HEK293T (cell line): ENCODE measurements at regions not wholly inside any gene's neighbourhood (a gene's known extent, or its start where the extent isn't known, plus 50 kb on each side); places are given as distances from the start of the nearest gene placed in this dataset.

Experiments
- BHLHE40 ChIP-seq: fragments of 450-650 bp; IDR thresholded peaks from 2 replicates; pipeline ENCODE4 v1.6.1; 2016; ENCODE audit warnings: mild to moderate bottlenecking, moderate library complexity, borderline replicate concordance
- CTBP1 ChIP-seq: fragments of 450-650 bp; IDR thresholded peaks from 2 replicates; pipeline ENCODE4 v1.6.1; 2016; ENCODE audit warnings: borderline replicate concordance
- FOXA1 ChIP-seq: fragments of 450-650 bp; IDR thresholded peaks from 2 replicates; pipeline ENCODE4 v1.6.1; 2016; ENCODE audit warnings: mild to moderate bottlenecking
- FOXK2 ChIP-seq: fragments of 450-650 bp; IDR thresholded peaks from 2 replicates; pipeline ENCODE4 v1.6.1; 2016; ENCODE audit warnings: mild to moderate bottlenecking
- PKNOX1 ChIP-seq: fragments of 450-650 bp; IDR thresholded peaks from 2 replicates; pipeline ENCODE4 v1.6.1; 2016

- TF ChIP-seq FOXK2 (no peak), CTBP1 (no peak), BHLHE40 (no peak), PKNOX1 (no peak), FOXA1 (no peak)
These were observed 107.3 kb upstream of the IER5L start for GRCh38 chr9:129285382-129285781.
